ENCODE measurements at regions not wholly inside any gene's neighbourhood (a gene's known extent, or its start where the extent isn't known, plus 50 kb on each side); places are given as distances from the start of the nearest gene placed in this dataset.

DNA sequence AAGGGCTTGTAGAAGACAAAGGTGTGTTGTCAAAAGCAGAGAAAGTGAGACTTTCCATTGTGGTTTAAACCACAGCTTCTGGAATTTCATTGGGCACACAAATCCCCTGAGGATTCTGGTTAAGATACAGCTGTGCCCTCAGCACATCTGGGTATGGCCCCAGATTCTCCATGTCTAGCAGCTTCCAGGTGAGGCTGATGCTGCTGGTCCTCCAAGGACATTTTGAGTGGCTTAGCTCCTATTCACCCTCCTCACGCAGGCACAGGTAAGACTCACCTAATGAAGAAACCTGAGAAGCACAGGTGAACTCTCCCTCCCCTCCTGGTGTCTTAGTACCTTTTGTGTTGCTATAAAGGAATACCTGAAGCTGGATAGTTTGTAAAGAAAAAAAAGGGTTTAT, 88.9 kb upstream of the IGLL5 start:
- TF ChIP-seq, protein P1, sequence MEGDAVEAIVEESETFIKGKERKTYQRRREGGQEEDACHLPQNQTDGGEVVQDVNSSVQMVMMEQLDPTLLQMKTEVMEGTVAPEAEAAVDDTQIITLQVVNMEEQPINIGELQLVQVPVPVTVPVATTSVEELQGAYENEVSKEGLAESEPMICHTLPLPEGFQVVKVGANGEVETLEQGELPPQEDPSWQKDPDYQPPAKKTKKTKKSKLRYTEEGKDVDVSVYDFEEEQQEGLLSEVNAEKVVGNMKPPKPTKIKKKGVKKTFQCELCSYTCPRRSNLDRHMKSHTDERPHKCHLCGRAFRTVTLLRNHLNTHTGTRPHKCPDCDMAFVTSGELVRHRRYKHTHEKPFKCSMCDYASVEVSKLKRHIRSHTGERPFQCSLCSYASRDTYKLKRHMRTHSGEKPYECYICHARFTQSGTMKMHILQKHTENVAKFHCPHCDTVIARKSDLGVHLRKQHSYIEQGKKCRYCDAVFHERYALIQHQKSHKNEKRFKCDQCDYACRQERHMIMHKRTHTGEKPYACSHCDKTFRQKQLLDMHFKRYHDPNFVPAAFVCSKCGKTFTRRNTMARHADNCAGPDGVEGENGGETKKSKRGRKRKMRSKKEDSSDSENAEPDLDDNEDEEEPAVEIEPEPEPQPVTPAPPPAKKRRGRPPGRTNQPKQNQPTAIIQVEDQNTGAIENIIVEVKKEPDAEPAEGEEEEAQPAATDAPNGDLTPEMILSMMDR (IDR thresholded peaks at IDR 0.05): no peak
- no peak for TF ChIP-seq EZH2phosphoT487 (IDR thresholded peaks at IDR 0.05)

Data from neural progenitor cell (in vitro differentiated cells).